IMR-90 (cell line): ENCODE measurements at regions not wholly inside any gene's neighbourhood (a gene's known extent, or its start where the extent isn't known, plus 50 kb on each side); places are given as distances from the start of the nearest gene placed in this dataset.

Experiments
- ATAC-seq: fragments of 200-7000 bp; cut with Tn5 transposase; 2 replicates; pipeline ENCODE4 v1.9.1; 2020; ENCODE audit warnings: low read depth, mild to moderate bottlenecking, moderate library complexity
- BruUV-seq: library from RNA; stranded (reverse); fragments of 400-500 nt; replicated peaks from 2 replicates; lab custom pipeline; 2021; lab: Mats Ljungman, UMichigan
- CTCF ChIA-PET: fragments of 300-600 bp; formaldehyde crosslinking; extraction: SDS; loops from one replicate; lab custom pipeline; 2021; ENCODE audit warnings: antibody characterized with exemption; lab: Yijun Ruan, JAX
- POLR2A ChIA-PET: fragments of 300-600 bp; sonication (Branson Sonifier 250); formaldehyde crosslinking; loops from one replicate; lab custom pipeline; 2022; ENCODE audit warnings: antibody characterized with exemption; ENCODE audit not compliant: unreplicated experiment; lab: Charles Lee
- DNase-seq: peaks from one replicate; pipeline ENCODE4 v3.0.0; 2013
- H2AFZ ChIP-seq: replicated peaks from 2 replicates; pipeline ENCODE3; 2013; ENCODE audit warnings: low read length, mild to moderate bottlenecking; ENCODE audit not compliant: poor library complexity
- H2AK5ac ChIP-seq: 2 replicates; pipeline ENCODE4 v1.6.1; 2013; ENCODE audit warnings: low read depth, low read length, inconsistent platforms
- H2AK9ac ChIP-seq: replicated peaks from 2 replicates; pipeline ENCODE3; 2013; ENCODE audit warnings: mild to moderate bottlenecking, low read depth, low read length, moderate library complexity; ENCODE audit not compliant: poor library complexity
- H2BK120ac ChIP-seq: 2 replicates; pipeline ENCODE4 v1.6.1; 2013; ENCODE audit warnings: low read depth, low read length, inconsistent platforms
- H2BK15ac ChIP-seq: 3 replicates; pipeline ENCODE4 v1.6.1; 2013; ENCODE audit warnings: low read depth, low read length, inconsistent platforms
- H2BK20ac ChIP-seq: 2 replicates; pipeline ENCODE4 v1.6.1; 2013; ENCODE audit warnings: low read depth, mild to moderate bottlenecking, inconsistent platforms, low read length, moderate library complexity
- H2BK5ac ChIP-seq: 2 replicates; pipeline ENCODE4 v1.6.1; 2013; ENCODE audit warnings: mild to moderate bottlenecking, low read depth, low read length, inconsistent platforms; ENCODE audit not compliant: poor library complexity, severe bottlenecking
- H3K14ac ChIP-seq: replicated peaks from 2 replicates; pipeline ENCODE4 v1.6.1; 2013; ENCODE audit warnings: low read depth, low read length, inconsistent platforms
- H3K18ac ChIP-seq: 2 replicates; pipeline ENCODE4 v1.6.1; 2013; ENCODE audit warnings: low read depth, low read length, control low read depth
- H3K23ac ChIP-seq: 2 replicates; pipeline ENCODE4 v1.6.1; 2013; ENCODE audit warnings: low read depth, low read length, inconsistent platforms
- H3K27ac ChIP-seq: 2 replicates; pipeline ENCODE4 v1.5.1; 2013; ENCODE audit warnings: mild to moderate bottlenecking, control low read depth, low read length; ENCODE audit not compliant: insufficient read depth
- H3K27me3 ChIP-seq: 2 replicates; pipeline ENCODE4 v1.6.1; 2013; ENCODE audit warnings: low read length; ENCODE audit not compliant: control insufficient read depth, insufficient read depth
- H3K36me3 ChIP-seq: 2 replicates; pipeline ENCODE4 v1.6.1; 2013; ENCODE audit warnings: low read length, mixed read lengths; ENCODE audit not compliant: control insufficient read depth, insufficient read depth
- H3K4ac ChIP-seq: 2 replicates; pipeline ENCODE4 v1.6.1; 2013; ENCODE audit warnings: low read depth, low read length, inconsistent platforms
- H3K4me1 ChIP-seq: 2 replicates; pipeline ENCODE4 v1.6.1; 2013; ENCODE audit warnings: low read length, mixed read lengths; ENCODE audit not compliant: control insufficient read depth, insufficient read depth
- H3K4me2 ChIP-seq: 2 replicates; pipeline ENCODE4 v1.6.1; 2013; ENCODE audit warnings: low read depth, mild to moderate bottlenecking, control low read depth, low read length, moderate library complexity
- H3K4me3 ChIP-seq: 2 replicates; pipeline ENCODE4 v1.5.1; 2013; ENCODE audit warnings: low read depth, mild to moderate bottlenecking, control low read depth, low read length, moderate library complexity; ENCODE audit not compliant: insufficient read depth
- H3K56ac ChIP-seq: 2 replicates; pipeline ENCODE4 v1.6.1; 2013; ENCODE audit warnings: low read length, inconsistent platforms; ENCODE audit not compliant: insufficient read depth; ENCODE audit errors: extremely low read depth
- H3K79me1 ChIP-seq, 2 experiments: 2 replicates each; pipeline ENCODE4 v1.6.1; 2013; ENCODE audit warnings: low read length in 2 of 2, inconsistent platforms in 1 of 2, low read depth in 1 of 2
- H3K9ac ChIP-seq: 2 replicates; pipeline ENCODE4 v1.6.1; 2013; ENCODE audit warnings: low read depth, low read length, control low read depth
- H3K9me1 ChIP-seq: 2 replicates; pipeline ENCODE4 v1.6.1; 2013; ENCODE audit warnings: low read length, inconsistent platforms; ENCODE audit not compliant: insufficient read depth
- H3K9me3 ChIP-seq: 2 replicates; pipeline ENCODE4 v1.6.1; 2013; ENCODE audit warnings: low read length; ENCODE audit not compliant: control insufficient read depth, insufficient read depth
- H4K20me1 ChIP-seq: 2 replicates; pipeline ENCODE4 v1.6.1; 2013; ENCODE audit warnings: low read length, inconsistent platforms; ENCODE audit not compliant: insufficient read depth
- H4K5ac ChIP-seq: 2 replicates; pipeline ENCODE4 v1.6.1; 2013; ENCODE audit warnings: mild to moderate bottlenecking, low read depth, low read length, control low read depth
- H4K8ac ChIP-seq, 2 experiments: 2 replicates each; pipeline ENCODE4 v1.6.1; 2013; ENCODE audit warnings: low read depth in 2 of 2, low read length in 2 of 2, control low read depth in 1 of 2, inconsistent platforms in 1 of 2
- H4K91ac ChIP-seq: 2 replicates; pipeline ENCODE4 v1.6.1; 2013; ENCODE audit warnings: low read depth, low read length, inconsistent platforms; ENCODE audit not compliant: insufficient read depth
- BHLHE40 ChIP-seq: fragments of 150-350 bp; IDR thresholded peaks from 2 replicates; pipeline ENCODE4 v1.6.1; 2016; ENCODE audit warnings: mild to moderate bottlenecking, low read depth, low read length
- CEBPB ChIP-seq: IDR thresholded peaks from 2 replicates; pipeline ENCODE4 v1.6.1; 2012; ENCODE audit warnings: low read depth, low read length, improper control_type of control experiment
- FOS ChIP-seq: fragments of 150-350 bp; IDR thresholded peaks from 2 replicates; pipeline ENCODE4 v1.6.1; 2016; ENCODE audit warnings: low read depth, low read length
- MAFK ChIP-seq: IDR thresholded peaks from 2 replicates; pipeline ENCODE4 v1.6.1; 2012; ENCODE audit warnings: low read depth, low read length, improper control_type of control experiment
- MAZ ChIP-seq: IDR thresholded peaks from 2 replicates; pipeline ENCODE4 v1.6.1; 2012; ENCODE audit warnings: low read depth, mild to moderate bottlenecking, low read length, improper control_type of control experiment, moderate library complexity, borderline replicate concordance
- MXI1 ChIP-seq: IDR thresholded peaks from 2 replicates; pipeline ENCODE4 v1.6.1; 2012; ENCODE audit warnings: low read depth, mild to moderate bottlenecking, low read length, moderate library complexity, borderline replicate concordance
- NFE2L2 ChIP-seq: fragments of 150-350 bp; IDR thresholded peaks from 2 replicates; pipeline ENCODE4 v1.6.1; 2016; ENCODE audit warnings: low read depth, mild to moderate bottlenecking, low read length
- POLR2A ChIP-seq: IDR thresholded peaks from 2 replicates; pipeline ENCODE4 v1.6.1; 2012; ENCODE audit warnings: mild to moderate bottlenecking, low read depth, low read length
- RAD21 ChIP-seq: IDR thresholded peaks from 2 replicates; pipeline ENCODE4 v1.6.1; 2012; ENCODE audit warnings: low read length, improper control_type of control experiment
- RCOR1 ChIP-seq: IDR thresholded peaks from 2 replicates; pipeline ENCODE4 v1.6.1; 2012; ENCODE audit warnings: mild to moderate bottlenecking, low read length, improper control_type of control experiment; ENCODE audit not compliant: insufficient replicate concordance
- RFX5 ChIP-seq: IDR thresholded peaks from 2 replicates; pipeline ENCODE4 v1.8.0; 2012; ENCODE audit warnings: low read depth, mild to moderate bottlenecking, low read length, moderate library complexity
- WGBS, 2 experiments: methylation state at CpG; one replicate each; pipeline versions ENCODE4 v1.1.5 to v1.1.7; 2013; ENCODE audit warnings: missing lambda C conversion rate in 2 of 2; ENCODE audit not compliant: insufficient read length in 1 of 2; ENCODE audit errors: extremely low coverage in 2 of 2; 5-methylcytosine and 5-hydroxymethylcytosine counted together
- dilution Hi-C: fragments of 300-500 bp; cut with HindIII; formaldehyde crosslinking; loops from one replicate; pipeline ENCODE4 v1.14.3; 2018; ENCODE audit warnings: low sequenced_read_pairs; ENCODE audit not compliant: unreplicated experiment
- in situ Hi-C: fragments of 300-500 bp; cut with MboI; formaldehyde crosslinking; loops from 3 replicates; pipeline ENCODE4 v1.14.3; 2019; ENCODE audit warnings: low sequenced_read_pairs, inconsistent platforms, mixed read lengths
- intact Hi-C: fragments of 100-400 bp; cut with micrococcal nuclease; formaldehyde crosslinking; loops from 2 replicates; pipeline ENCODE4 v1.10.0; 2022
- TF ChIP-seq, protein P1 (sequence below): fragments of 150-350 bp; IDR thresholded peaks from 2 replicates; pipeline ENCODE4 v1.6.1; 2017; ENCODE audit warnings: mild to moderate bottlenecking, antibody characterized with exemption, low read length, low read depth
- TF ChIP-seq, protein P2 (sequence below): conservative IDR thresholded peaks from 2 replicates; pipeline ENCODE4 v1.5.1; 2012; ENCODE audit warnings: mild to moderate bottlenecking, low read depth, low read length, improper control_type of control experiment

DNA sequence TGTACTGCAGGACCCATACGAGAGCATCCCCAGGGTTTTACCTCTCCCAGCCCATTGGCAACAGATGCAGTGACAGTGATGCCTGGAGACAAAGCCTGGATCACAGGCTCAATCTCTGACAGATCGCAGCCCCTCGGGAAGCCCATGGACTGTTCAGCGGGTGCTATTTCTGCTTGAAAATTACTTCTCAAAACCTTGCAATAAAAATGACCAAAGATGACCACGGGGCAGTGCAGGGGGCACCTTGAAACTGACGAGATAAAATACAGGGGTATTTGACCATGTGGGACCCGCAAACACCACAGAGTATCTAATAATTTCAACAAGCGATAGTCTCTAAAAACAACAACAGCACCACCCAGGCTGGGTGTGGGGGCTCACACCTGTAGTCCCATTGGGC, 118.3 kb downstream of the C16orf95 start:
- Histone ChIP-seq H3K56ac (no peak overlapping the region), H2AK5ac (peak overlapping the region; percentile 16; the same call in 1 of the 2 replicates), H3K79me1 (peaks cover 0 to 3% of the 10 kb centered on the region in 2 experiments; a peak in 1 of 4 replicates), H2BK5ac (no peak overlapping the region), H2AK9ac (no peak overlapping the region), H3K4me2 (peak overlapping the region; percentile 20; the same call in 1 of the 2 replicates), H3K4me1 (peaks cover 20% of the 10 kb centered on the region), H4K8ac (no peak overlapping the region; a peak in 1 of 4 replicates), H2BK15ac (no peak overlapping the region), H3K36me3 (no peaks in the 10 kb centered on the region), H3K9me1 (peaks cover 20% of the 10 kb centered on the region), H3K4me3 (no peak overlapping the region), H4K5ac (peak overlapping the region; percentile 0; the same call in 1 of the 2 replicates), H3K14ac (no peak overlapping the region), H2BK20ac (peak overlapping the region; percentile 24; the same call in 1 of the 2 replicates), H3K4ac (peak overlapping the region; percentile 18; the same call in 1 of the 2 replicates), H4K91ac (peak overlapping the region; percentile 35; the same call in 1 of the 2 replicates), H3K9me3 (no peaks in the 10 kb centered on the region), H3K27me3 (peaks cover 6% of the 10 kb centered on the region), H4K20me1 (no peaks in the 10 kb centered on the region), H3K23ac (no peak overlapping the region), H2BK120ac (peak overlapping the region; percentile 31; the same call in 1 of the 2 replicates), H3K18ac (peak overlapping the region; percentile 19; the same call in 1 of the 2 replicates), H2AFZ (peak overlapping the region; percentile 21), H3K27ac (peak overlapping the region; percentile 2; the same call in 1 of the 2 replicates), H3K9ac (no peak overlapping the region)
- ChIA-PET POLR2A (no interaction called here), CTCF (no interaction called here)
- TF ChIP-seq, protein P1, sequence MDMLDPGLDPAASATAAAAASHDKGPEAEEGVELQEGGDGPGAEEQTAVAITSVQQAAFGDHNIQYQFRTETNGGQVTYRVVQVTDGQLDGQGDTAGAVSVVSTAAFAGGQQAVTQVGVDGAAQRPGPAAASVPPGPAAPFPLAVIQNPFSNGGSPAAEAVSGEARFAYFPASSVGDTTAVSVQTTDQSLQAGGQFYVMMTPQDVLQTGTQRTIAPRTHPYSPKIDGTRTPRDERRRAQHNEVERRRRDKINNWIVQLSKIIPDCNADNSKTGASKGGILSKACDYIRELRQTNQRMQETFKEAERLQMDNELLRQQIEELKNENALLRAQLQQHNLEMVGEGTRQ: no peak
- TF ChIP-seq RFX5: no peak
- no peak for TF ChIP-seq FOS
- no peak for TF ChIP-seq RCOR1
- TF ChIP-seq MXI1: no peak
- no peak for TF ChIP-seq RAD21
- TF ChIP-seq MAFK: no peak
- no peak for TF ChIP-seq CEBPB
- TF ChIP-seq, protein P2, sequence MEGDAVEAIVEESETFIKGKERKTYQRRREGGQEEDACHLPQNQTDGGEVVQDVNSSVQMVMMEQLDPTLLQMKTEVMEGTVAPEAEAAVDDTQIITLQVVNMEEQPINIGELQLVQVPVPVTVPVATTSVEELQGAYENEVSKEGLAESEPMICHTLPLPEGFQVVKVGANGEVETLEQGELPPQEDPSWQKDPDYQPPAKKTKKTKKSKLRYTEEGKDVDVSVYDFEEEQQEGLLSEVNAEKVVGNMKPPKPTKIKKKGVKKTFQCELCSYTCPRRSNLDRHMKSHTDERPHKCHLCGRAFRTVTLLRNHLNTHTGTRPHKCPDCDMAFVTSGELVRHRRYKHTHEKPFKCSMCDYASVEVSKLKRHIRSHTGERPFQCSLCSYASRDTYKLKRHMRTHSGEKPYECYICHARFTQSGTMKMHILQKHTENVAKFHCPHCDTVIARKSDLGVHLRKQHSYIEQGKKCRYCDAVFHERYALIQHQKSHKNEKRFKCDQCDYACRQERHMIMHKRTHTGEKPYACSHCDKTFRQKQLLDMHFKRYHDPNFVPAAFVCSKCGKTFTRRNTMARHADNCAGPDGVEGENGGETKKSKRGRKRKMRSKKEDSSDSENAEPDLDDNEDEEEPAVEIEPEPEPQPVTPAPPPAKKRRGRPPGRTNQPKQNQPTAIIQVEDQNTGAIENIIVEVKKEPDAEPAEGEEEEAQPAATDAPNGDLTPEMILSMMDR: no peak
- TF ChIP-seq NFE2L2: no peak
- TF ChIP-seq BHLHE40: no peak
- TF ChIP-seq MAZ: no peak
- no peak for TF ChIP-seq POLR2A
- 82% methylated on average over 4 of the region's 8 CpGs; no CpG with 5 or more reads in 1 of the 2 experiments for WGBS, 2 experiments
- in situ Hi-C loops (no loop called here), dilution Hi-C loops (no loop called here), intact Hi-C loops (no loop called here)
- no TSS peak for BruUV-seq
- ATAC-seq: no peak
- DNase-seq: no peak
